22Rv1 (cell line): ENCODE measurements at regions not wholly inside any gene's neighbourhood (a gene's known extent, or its start where the extent isn't known, plus 50 kb on each side); places are given as distances from the start of the nearest gene placed in this dataset.

Experiments
- H3K27ac ChIP-seq: fragments of 450-650 bp; 2 replicates; pipeline ENCODE4 v1.5.1; 2017
- CTCF ChIP-seq: fragments of 450-650 bp; IDR thresholded peaks from 2 replicates; pipeline ENCODE4 v1.5.1; 2017; ENCODE audit warnings: mild to moderate bottlenecking
- ZFX ChIP-seq: fragments of 450-650 bp; IDR thresholded peaks from 2 replicates; pipeline ENCODE4 v1.6.1; 2017; ENCODE audit warnings: antibody characterized with exemption, borderline replicate concordance

GRCh38 chr9:105194234-105194633 lies 50.2 kb upstream of the SLC44A1 start:
- no peak overlapping the region for H3K27ac ChIP-seq
- TF ChIP-seq ZFX: no peak
- no peak for TF ChIP-seq CTCF
